GM12873 (cell line): ENCODE measurements at regions not wholly inside any gene's neighbourhood (a gene's known extent, or its start where the extent isn't known, plus 50 kb on each side); places are given as distances from the start of the nearest gene placed in this dataset.

Experiments
- CTCF ChIP-seq: IDR thresholded peaks from 2 replicates; pipeline ENCODE4 v1.5.1; 2012; ENCODE audit warnings: low read depth, mild to moderate bottlenecking, moderate library complexity, low read length, control low read depth; ENCODE audit not compliant: insufficient read depth; ENCODE audit errors: missing control alignments

GRCh38 chr3:22103423-22103822, 352.4 kb upstream of the ZNF385D start:
- no peak for TF ChIP-seq CTCF

- TF ChIP-seq CTCF, result no peak
Observed at GRCh38 chr3:22106213-22106896, 355.3 kb upstream of the ZNF385D start.

- no peak for TF ChIP-seq CTCF
Observed at GRCh38 chr3:22111226-22111625, 360.2 kb upstream of the ZNF385D start.

GRCh38 chr3:22113453-22113852, 362.4 kb upstream of the ZNF385D start:
- TF ChIP-seq CTCF, result no peak

- no peak for TF ChIP-seq CTCF
Observed at GRCh38 chr3:22115581-22115980, 364.6 kb upstream of the ZNF385D start.

GRCh38 chr3:22117091-22117490, 366.1 kb upstream of the ZNF385D start:
- TF ChIP-seq CTCF, result no peak

GRCh38 chr3:22117751-22118346, 366.8 kb upstream of the ZNF385D start:
- TF ChIP-seq CTCF, result peak; percentile 44
